GM19025 (cell line): ENCODE measurements at regions not wholly inside any gene's neighbourhood (a gene's known extent, or its start where the extent isn't known, plus 50 kb on each side); places are given as distances from the start of the nearest gene placed in this dataset.

Source experiments
- ATAC-seq: cut with Tn5 transposase; IDR thresholded peaks from one replicate; pipeline ENCODE4 v1.9.1; 2021; ENCODE audit warnings: mild to moderate bottlenecking, low read depth, moderate library complexity; ENCODE audit not compliant: unreplicated experiment

- ATAC-seq = no peak
Measured at GRCh38 chr1:119298687-119299303, 69.8 kb upstream of the HAO2 start.

GRCh38 chr1:119302011-119302410 lies 66.6 kb upstream of the HAO2 start:
- ATAC-seq = no peak

- ATAC-seq = no peak
Measured at GRCh38 chr1:119308130-119308700, 60.4 kb upstream of the HAO2 start.

- no peak for ATAC-seq
Measured at GRCh38 chr1:119308806-119309205, 59.8 kb upstream of the HAO2 start.

- no peak for ATAC-seq
Measured at GRCh38 chr1:119310301-119310700, 58.3 kb upstream of the HAO2 start.

- no peak for ATAC-seq
Measured at GRCh38 chr1:119312500-119312899, 56.1 kb upstream of the HAO2 start.

GRCh38 chr1:119314001-119314796 lies 54.4 kb upstream of the HAO2 start:
- no peak for ATAC-seq

GRCh38 chr1:119316870-119317416 lies 51.6 kb upstream of the HAO2 start:
- no peak for ATAC-seq

GRCh38 chr1:119318466-119319309 lies 49.9 kb upstream of the HAO2 start:
- ATAC-seq = peak; percentile 83
